ENCODE measurements at regions not wholly inside any gene's neighbourhood (a gene's known extent, or its start where the extent isn't known, plus 50 kb on each side); places are given as distances from the start of the nearest gene placed in this dataset.

- TF ChIP-seq IRF3 (IDR thresholded peaks at IDR 0.05; ENCODE audit: low read depth, low read length) (no peak), RFX5 (IDR thresholded peaks at IDR 0.05; ENCODE audit: low read length) (no peak), YY1 (IDR thresholded peaks at IDR 0.05; ENCODE audit: low read depth) (no peak), TAF1 (IDR thresholded peaks at IDR 0.05; ENCODE audit: borderline replicate concordance, low read depth, low read length) (no peak), RXRA (IDR thresholded peaks at IDR 0.05; ENCODE audit: borderline replicate concordance, low read depth) (no peak)
Observed at GRCh38 chr10:117946525-117947070, 100.1 kb downstream of the RAB11FIP2 start (continued).

GRCh38 chr10:117948493-117948892, 98.2 kb downstream of the RAB11FIP2 start:
- H3K79me2 ChIP-seq (ENCODE audit: insufficient read depth), result no peaks in the 10 kb centered on the region
- ChIA-PET POLR2A (no interaction called here), CTCF (interaction anchor here (1.0 kb wide), 1 partner anchor 411 kb away, joined by 3 read pairs; no protein-coding TSS in a partner anchor)
- no peaks in the 10 kb centered on the region for H4K20me1 ChIP-seq (ENCODE audit: insufficient read depth)
- H3K27me3 ChIP-seq (ENCODE audit: insufficient read depth), result no peaks in the 10 kb centered on the region
- DNase-seq, result no peak
- H3K4me1 ChIP-seq (ENCODE audit: control insufficient read depth in 1 of 2, insufficient read depth in 2 of 2, low read depth in 1 of 2, low read length in 1 of 2), result no peaks in the 10 kb centered on the region
- H3K9me3 ChIP-seq, result no peaks in the 10 kb centered on the region
- TF ChIP-seq REST (IDR thresholded peaks at IDR 0.05; ENCODE audit: low read depth, low read length) (no peak), USF2 (IDR thresholded peaks at IDR 0.05; ENCODE audit: borderline replicate concordance, low read depth, low read length) (no peak), MAX (IDR thresholded peaks at IDR 0.05; ENCODE audit: low read depth) (no peak), POLR2AphosphoS5 (IDR thresholded peaks at IDR 0.05; ENCODE audit: low read depth, low read length) (no peak), RXRA (IDR thresholded peaks at IDR 0.05; ENCODE audit: borderline replicate concordance, low read depth) (no peak), SIN3A (IDR thresholded peaks at IDR 0.05; ENCODE audit: borderline replicate concordance, low read depth, low read length) (no peak), RFX5 (IDR thresholded peaks at IDR 0.05; ENCODE audit: low read length) (no peak), JUND (IDR thresholded peaks at IDR 0.05) (no peak), RAD21 (IDR thresholded peaks at IDR 0.05; ENCODE audit: low read length) (no peak), EP300 (IDR thresholded peaks at IDR 0.05; ENCODE audit: borderline replicate concordance in 1 of 2, low read depth in 1 of 2, low read length in 1 of 2) (no peak), TAF1 (IDR thresholded peaks at IDR 0.05; ENCODE audit: borderline replicate concordance, low read depth, low read length) (no peak), GABPA (IDR thresholded peaks at IDR 0.05; ENCODE audit: low read depth) (no peak), PBX3 (IDR thresholded peaks at IDR 0.05) (no peak), NFIC (IDR thresholded peaks at IDR 0.05; ENCODE audit: borderline replicate concordance) (no peak), EZH2phosphoT487 (IDR thresholded peaks at IDR 0.05; ENCODE audit: borderline replicate concordance, low read depth) (no peak), FOSL2 (IDR thresholded peaks at IDR 0.05; ENCODE audit: borderline replicate concordance, low read depth) (no peak), TEAD4 (IDR thresholded peaks at IDR 0.05; ENCODE audit: borderline replicate concordance, insufficient read depth) (no peak), MEF2A (IDR thresholded peaks at IDR 0.05; ENCODE audit: borderline replicate concordance, low read depth) (no peak), CHD2 (IDR thresholded peaks at IDR 0.05; ENCODE audit: low read length, partially characterized antibody) (no peak), FOXJ3 (CRISPR knock-in tag; IDR thresholded peaks at IDR 0.05) (no peak)
- H3K27ac ChIP-seq (ENCODE audit: low read depth in 2 of 2, low read length in 1 of 2), result no peak overlapping the region
- H2AFZ ChIP-seq (ENCODE audit: low read depth), result no peak overlapping the region
- no peak overlapping the region for H3K4me3 ChIP-seq (ENCODE audit: low read depth in 2 of 2, low read length in 1 of 2)
- no peak overlapping the region for H3K9ac ChIP-seq
- no peaks in the 10 kb centered on the region for H3F3A ChIP-seq (replicated peaks; ENCODE audit: insufficient read depth)
- 21% methylated on average over 3 of the region's 3 CpGs for WGBS (ENCODE audit: low lambda C conversion rate)
- no peaks in the 10 kb centered on the region for H3K36me3 ChIP-seq (replicated peaks in 1 of 2; ENCODE audit: control insufficient read depth in 1 of 2, insufficient read depth in 2 of 2, low read length in 1 of 2)
- no peak overlapping the region for H3K4me2 ChIP-seq
- no peaks in the 10 kb centered on the region for H3K9me2 ChIP-seq

Data from SK-N-SH (cell line).